WTC11 (cell line): ENCODE measurements at regions not wholly inside any gene's neighbourhood (a gene's known extent, or its start where the extent isn't known, plus 50 kb on each side); places are given as distances from the start of the nearest gene placed in this dataset.

Source experiments
- ZNF396 ChIP-seq: fragments of 250-450 bp; sonication (Bioruptor Pico); IDR thresholded peaks from 2 replicates; pipeline ENCODE4 v1.8.0; 2021; ENCODE audit warnings: mild to moderate bottlenecking, moderate library complexity, borderline replicate concordance
- TF ChIP-seq, protein P1 (sequence below): sonication (generic); formaldehyde crosslinking; conservative IDR thresholded peaks from 2 replicates; pipeline ENCODE4 v1.8.1; 2022; ENCODE audit warnings: mild to moderate bottlenecking, missing genetic modification reagents

DNA sequence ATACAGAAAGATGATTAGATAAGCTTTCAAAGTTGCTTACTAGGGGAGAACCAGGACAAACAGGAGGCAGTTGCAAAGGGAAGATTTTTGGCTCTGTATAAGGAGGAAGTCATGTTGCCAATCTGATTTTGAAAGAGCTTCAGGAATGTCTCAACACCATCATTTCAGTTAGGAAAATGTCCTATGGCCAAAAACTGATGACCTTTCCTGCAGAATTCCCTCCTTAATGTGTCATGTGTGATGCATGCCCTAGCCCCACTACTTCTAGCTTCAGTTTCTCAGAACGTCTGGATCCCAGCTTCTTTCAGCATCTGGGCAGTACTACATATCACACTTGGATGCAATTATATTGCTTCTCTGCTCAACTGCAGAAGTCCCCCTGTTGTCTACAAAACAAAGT lies 211.5 kb upstream of the NREP start:
- TF ChIP-seq, protein P1, sequence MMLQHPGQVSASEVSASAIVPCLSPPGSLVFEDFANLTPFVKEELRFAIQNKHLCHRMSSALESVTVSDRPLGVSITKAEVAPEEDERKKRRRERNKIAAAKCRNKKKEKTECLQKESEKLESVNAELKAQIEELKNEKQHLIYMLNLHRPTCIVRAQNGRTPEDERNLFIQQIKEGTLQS (CRISPR knock-in tag): no peak
- TF ChIP-seq ZNF396: no peak
